DND-41 (cell line): ENCODE measurements at regions not wholly inside any gene's neighbourhood (a gene's known extent, or its start where the extent isn't known, plus 50 kb on each side); places are given as distances from the start of the nearest gene placed in this dataset.

Experiments
- ATAC-seq: fragments of 200-7000 bp; cut with Tn5 transposase; 3 replicates; pipeline ENCODE4 v1.9.1; 2021; ENCODE audit warnings: low read depth; ENCODE audit not compliant: insufficient read depth
- DNase-seq: peaks from one replicate; pipeline ENCODE4 v3.0.0-alpha.2; 2020
- H2AFZ ChIP-seq: 2 replicates; pipeline ENCODE4 v1.6.0; 2012; ENCODE audit warnings: low read depth, low read length
- H3K27ac ChIP-seq: 2 replicates; pipeline ENCODE4 v1.5.1; 2012; ENCODE audit warnings: low read length, inconsistent platforms
- H3K27me3 ChIP-seq: fragments of 200-600 bp; sonication (generic); 2 replicates; pipeline ENCODE4 v1.6.0; 2012; ENCODE audit warnings: low read length, mild to moderate bottlenecking, inconsistent platforms; ENCODE audit not compliant: insufficient read depth, poor library complexity
- H3K36me3 ChIP-seq: 2 replicates; pipeline ENCODE4 v1.5.1; 2012; ENCODE audit warnings: low read length, inconsistent platforms; ENCODE audit not compliant: insufficient read depth
- H3K4me1 ChIP-seq: 2 replicates; pipeline ENCODE4 v1.5.1; 2012; ENCODE audit warnings: mild to moderate bottlenecking, low read length; ENCODE audit not compliant: insufficient read depth
- H3K4me2 ChIP-seq: 2 replicates; pipeline ENCODE4 v1.6.0; 2012; ENCODE audit warnings: mild to moderate bottlenecking, moderate library complexity, low read length, inconsistent platforms; ENCODE audit not compliant: insufficient read depth
- H3K4me3 ChIP-seq, 2 experiments: fragments of 200-600 bp in 1 of 2; shearing (Covaris generic) in 1 of 2; 2 replicates each; pipeline ENCODE4 v1.5.1; 2012 to 2016; ENCODE audit warnings: inconsistent platforms in 2 of 2, low read length in 2 of 2, mild to moderate bottlenecking in 2 of 2, low read depth in 1 of 2, moderate library complexity in 1 of 2
- H3K79me2 ChIP-seq: 2 replicates; pipeline ENCODE4 v1.6.0; 2012; ENCODE audit warnings: low read length, inconsistent platforms; ENCODE audit not compliant: insufficient read depth
- H3K9ac ChIP-seq: 2 replicates; pipeline ENCODE4 v1.6.0; 2012; ENCODE audit warnings: low read depth, mild to moderate bottlenecking, inconsistent platforms, low read length, moderate library complexity
- H3K9me3 ChIP-seq: 2 replicates; pipeline ENCODE4 v1.5.1; 2012; ENCODE audit warnings: low read length, moderate library complexity, mild to moderate bottlenecking, inconsistent platforms; ENCODE audit not compliant: insufficient read depth, severe bottlenecking
- H4K20me1 ChIP-seq: 2 replicates; pipeline ENCODE4 v1.6.0; 2012; ENCODE audit warnings: low read length; ENCODE audit not compliant: insufficient read depth
- EZH2 ChIP-seq: IDR thresholded peaks from 3 replicates; pipeline ENCODE4 v1.6.1; 2012; ENCODE audit warnings: borderline replicate concordance, low read depth, mild to moderate bottlenecking, moderate library complexity, low read length, inconsistent platforms; ENCODE audit not compliant: severe bottlenecking
- TF ChIP-seq, protein P1 (sequence below): IDR thresholded peaks from 2 replicates; pipeline ENCODE4 v1.5.1; 2012; ENCODE audit warnings: borderline replicate concordance, low read length, moderate library complexity, mild to moderate bottlenecking; ENCODE audit not compliant: poor library complexity, severe bottlenecking; ENCODE audit errors: extremely low read depth

DNA sequence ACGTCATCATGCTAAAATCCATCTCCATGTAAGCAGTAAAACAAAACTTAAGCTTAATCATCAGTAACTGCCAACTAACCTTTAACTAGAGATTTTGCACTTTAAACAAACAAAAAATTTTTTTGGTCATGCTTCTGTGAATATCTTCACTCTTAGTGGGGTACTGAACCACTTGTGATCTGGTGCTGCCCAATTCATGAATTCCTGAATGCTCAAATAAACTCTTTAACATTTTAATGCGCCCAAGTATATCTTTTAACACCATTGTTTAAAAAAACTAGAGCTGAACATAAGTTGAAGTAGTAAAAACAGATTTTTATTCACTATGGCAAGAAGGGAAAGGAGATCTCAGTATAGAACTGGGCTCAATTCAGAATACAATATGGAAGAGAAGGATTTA lies 196.9 kb upstream of the USP24 start:
- no peaks in the 10 kb centered on the region for H3K79me2 ChIP-seq
- no peak overlapping the region for H3K4me2 ChIP-seq
- H4K20me1 ChIP-seq: no peaks in the 10 kb centered on the region
- H3K4me3 ChIP-seq: no peak overlapping the region
- DNase-seq (no peak), ATAC-seq (no peak)
- no peaks in the 10 kb centered on the region for H3K4me1 ChIP-seq
- H3K9ac ChIP-seq: no peak overlapping the region
- TF ChIP-seq EZH2: no peak
- TF ChIP-seq, protein P1, sequence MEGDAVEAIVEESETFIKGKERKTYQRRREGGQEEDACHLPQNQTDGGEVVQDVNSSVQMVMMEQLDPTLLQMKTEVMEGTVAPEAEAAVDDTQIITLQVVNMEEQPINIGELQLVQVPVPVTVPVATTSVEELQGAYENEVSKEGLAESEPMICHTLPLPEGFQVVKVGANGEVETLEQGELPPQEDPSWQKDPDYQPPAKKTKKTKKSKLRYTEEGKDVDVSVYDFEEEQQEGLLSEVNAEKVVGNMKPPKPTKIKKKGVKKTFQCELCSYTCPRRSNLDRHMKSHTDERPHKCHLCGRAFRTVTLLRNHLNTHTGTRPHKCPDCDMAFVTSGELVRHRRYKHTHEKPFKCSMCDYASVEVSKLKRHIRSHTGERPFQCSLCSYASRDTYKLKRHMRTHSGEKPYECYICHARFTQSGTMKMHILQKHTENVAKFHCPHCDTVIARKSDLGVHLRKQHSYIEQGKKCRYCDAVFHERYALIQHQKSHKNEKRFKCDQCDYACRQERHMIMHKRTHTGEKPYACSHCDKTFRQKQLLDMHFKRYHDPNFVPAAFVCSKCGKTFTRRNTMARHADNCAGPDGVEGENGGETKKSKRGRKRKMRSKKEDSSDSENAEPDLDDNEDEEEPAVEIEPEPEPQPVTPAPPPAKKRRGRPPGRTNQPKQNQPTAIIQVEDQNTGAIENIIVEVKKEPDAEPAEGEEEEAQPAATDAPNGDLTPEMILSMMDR: no peak
- H3K27me3 ChIP-seq: no peaks in the 10 kb centered on the region
- H3K27ac ChIP-seq: no peak overlapping the region
- no peak overlapping the region for H2AFZ ChIP-seq
- H3K9me3 ChIP-seq: no peaks in the 10 kb centered on the region
- H3K36me3 ChIP-seq: no peaks in the 10 kb centered on the region

DNA sequence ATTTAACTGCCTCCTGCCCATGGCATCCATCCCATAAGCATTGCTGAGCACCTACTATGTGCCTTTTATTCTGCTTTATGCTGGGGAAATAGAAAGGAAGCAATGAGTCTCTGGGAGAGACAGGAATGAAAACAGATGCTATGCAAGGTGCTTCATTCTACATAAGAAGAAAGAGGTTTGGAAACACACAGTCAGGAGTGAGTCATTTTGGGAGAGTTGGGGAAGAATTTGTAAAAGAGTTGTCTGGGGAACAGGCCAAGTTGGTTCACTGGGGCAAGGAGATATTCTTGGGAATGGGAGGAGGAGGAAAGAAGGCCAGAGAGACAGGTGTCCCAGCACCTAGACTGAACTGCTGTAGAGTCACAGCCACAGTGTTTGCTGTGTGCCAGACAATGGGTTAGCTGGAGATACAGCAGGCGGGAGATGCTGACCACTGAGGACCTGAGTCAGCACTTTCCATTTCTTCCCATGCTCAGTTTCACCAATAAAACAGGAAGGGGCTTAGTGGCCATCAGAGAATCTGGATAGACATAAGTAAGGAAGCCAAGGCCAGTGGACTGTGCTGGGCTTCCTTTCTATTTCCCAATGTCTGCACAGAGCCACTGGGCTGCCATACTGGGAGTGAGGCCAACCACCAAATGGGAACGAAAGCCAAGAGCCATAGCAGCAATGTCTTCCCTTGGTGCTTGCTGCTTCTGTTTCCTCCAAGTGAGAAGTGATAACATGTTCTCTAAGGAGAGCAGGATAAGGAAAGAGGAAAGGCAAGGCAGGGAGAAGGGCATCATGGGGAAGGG lies 187.7 kb upstream of the USP24 start:
- peaks cover 2% of the 10 kb centered on the region for H3K27me3 ChIP-seq
- H4K20me1 ChIP-seq: no peaks in the 10 kb centered on the region
- H3K9me3 ChIP-seq: no peaks in the 10 kb centered on the region
- H2AFZ ChIP-seq: no peak overlapping the region
- H3K79me2 ChIP-seq: no peaks in the 10 kb centered on the region
- H3K4me1 ChIP-seq: no peaks in the 10 kb centered on the region
- no peak overlapping the region for H3K9ac ChIP-seq
- no peaks in the 10 kb centered on the region for H3K36me3 ChIP-seq
- no peak overlapping the region for H3K27ac ChIP-seq
- TF ChIP-seq, protein P1: no peak
- TF ChIP-seq EZH2: no peak
- H3K4me3 ChIP-seq: no peak overlapping the region
- no peak overlapping the region for H3K4me2 ChIP-seq
- no peak for ATAC-seq
- no peak for DNase-seq

DNA sequence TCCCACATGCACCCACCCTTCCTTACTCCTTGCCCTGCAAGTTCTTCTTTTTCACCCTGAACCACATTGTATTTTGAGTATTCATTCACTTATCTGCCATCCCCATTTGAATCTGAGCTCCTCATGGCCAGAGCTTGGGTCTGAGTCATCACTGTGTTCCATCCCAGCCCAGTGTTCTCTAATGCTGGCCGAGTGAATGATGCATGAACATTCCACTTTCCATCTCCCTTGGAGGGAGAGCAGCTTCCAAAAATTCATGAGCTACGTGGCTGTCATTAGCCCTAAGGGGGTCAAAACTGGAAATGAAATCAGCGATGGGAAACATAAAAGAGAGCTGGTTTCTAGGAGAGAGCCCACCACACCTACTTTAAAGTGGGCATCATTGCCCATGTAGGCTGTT lies 187.0 kb upstream of the USP24 start:
- TF ChIP-seq EZH2: no peak
- TF ChIP-seq, protein P1: no peak
- DNase-seq: no peak

DNA sequence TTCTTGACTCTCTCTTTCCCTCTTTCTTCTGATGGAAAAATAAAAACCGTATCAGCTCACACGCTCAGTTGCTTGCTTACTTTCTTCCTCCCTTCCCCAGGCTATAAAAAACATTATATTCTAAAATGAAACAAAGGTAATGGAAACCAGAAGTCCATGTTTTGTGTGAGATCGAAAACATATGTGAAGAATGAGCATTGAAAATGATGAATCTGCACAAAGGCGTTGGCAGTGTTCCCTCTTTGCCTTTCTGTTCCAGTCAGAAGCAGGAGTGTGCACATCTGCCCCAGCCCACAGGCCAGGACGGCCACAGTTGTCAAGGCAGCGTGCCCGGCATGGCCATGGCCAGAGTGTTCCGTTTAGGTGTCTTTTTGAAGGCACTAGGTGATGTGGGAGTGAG lies 185.3 kb upstream of the USP24 start:
- no peak overlapping the region for H3K9ac ChIP-seq
- no peaks in the 10 kb centered on the region for H3K9me3 ChIP-seq
- no peak overlapping the region for H3K4me3 ChIP-seq
- ATAC-seq (no peak), DNase-seq (no peak)
- no peaks in the 10 kb centered on the region for H3K4me1 ChIP-seq
- no peaks in the 10 kb centered on the region for H3K36me3 ChIP-seq
- H4K20me1 ChIP-seq: no peaks in the 10 kb centered on the region
- no peaks in the 10 kb centered on the region for H3K79me2 ChIP-seq
- no peak overlapping the region for H3K4me2 ChIP-seq
- H3K27me3 ChIP-seq: no peaks in the 10 kb centered on the region
- H2AFZ ChIP-seq: no peak overlapping the region
- TF ChIP-seq EZH2: no peak
- no peak overlapping the region for H3K27ac ChIP-seq

More for the DNA sequence above, 187.0 kb upstream of the USP24 start:
- Histone ChIP-seq H3K4me1 (no peaks in the 10 kb centered on the region), H3K36me3 (no peaks in the 10 kb centered on the region), H3K79me2 (no peaks in the 10 kb centered on the region), H3K4me3 (no peak overlapping the region), H3K27me3 (peaks cover 2% of the 10 kb centered on the region), H2AFZ (no peak overlapping the region), H3K27ac (no peak overlapping the region), H3K9ac (no peak overlapping the region), H3K4me2 (no peak overlapping the region), H4K20me1 (no peaks in the 10 kb centered on the region), H3K9me3 (no peaks in the 10 kb centered on the region)
- no peak for ATAC-seq
